ENCODE measurements at regions not wholly inside any gene's neighbourhood (a gene's known extent, or its start where the extent isn't known, plus 50 kb on each side); places are given as distances from the start of the nearest gene placed in this dataset.
"Not testable (repeated sequence)": the region's sequence is repeated elsewhere in the genome, so short reads cannot be mapped to it uniquely, and the experiment has no call there.

- H3K27ac ChIP-seq (ENCODE audit: low read depth in 1 of 2, low read length in 2 of 2); H3K27me3 ChIP-seq (ENCODE audit: control insufficient read depth in 2 of 2, insufficient read depth in 2 of 2, low read length in 2 of 2); H3K4me3 Mint-ChIP-seq; H3K36me3 ChIP-seq (replicated peaks in 1 of 2; ENCODE audit: control insufficient read depth in 1 of 2, insufficient read depth in 2 of 2, low read length in 2 of 2); H3K4me2 ChIP-seq (replicated peaks; ENCODE audit: extremely low read depth, low read length, poor library complexity, severe bottlenecking); intact Hi-C loops (cut with micrococcal nuclease); H3K79me2 ChIP-seq (ENCODE audit: insufficient read depth, low read length); H3K4me3 ChIP-seq (replicated peaks in 1 of 3; ENCODE audit: low read depth in 2 of 3, low read length in 3 of 3); H3K4me1 ChIP-seq (ENCODE audit: control insufficient read depth in 1 of 2, insufficient read depth in 2 of 2, low read length in 2 of 2); H3K9me3 ChIP-seq (replicated peaks in 1 of 2; ENCODE audit: control insufficient read depth in 1 of 2, insufficient read depth in 1 of 2, low read length in 2 of 2); H2AFZ ChIP-seq (ENCODE audit: insufficient read depth, low read depth, low read length, poor library complexity, severe bottlenecking); DNase-seq; H4K20me1 ChIP-seq (ENCODE audit: insufficient read depth, low read length); H3K9ac ChIP-seq (ENCODE audit: insufficient read depth, low read length, poor library complexity, severe bottlenecking); H3K27me3 Mint-ChIP-seq (ENCODE audit: low read depth in 3 of 3); H3K36me3 Mint-ChIP-seq: not testable (repeated sequence)
- H3K27ac Mint-ChIP-seq = peak overlapping the region; percentile 70 to 95 (median 88)
- WGBS (ENCODE audit: insufficient coverage) = no CpG with 5 or more reads among the region's 2 CpGs
- peaks cover 18% of the 10 kb centered on the region for H3K4me1 Mint-ChIP-seq
- peaks cover 3 to 11% (median 5%) of the 10 kb centered on the region in 7 donors for H3K9me3 Mint-ChIP-seq
Measured at GRCh38 chr7:149966444-149966843, 92.7 kb downstream of the ATP6V0E2 start.

GRCh38 chr7:149972977-149973376, 99.2 kb downstream of the ATP6V0E2 start:
- H3K27me3 ChIP-seq (ENCODE audit: control insufficient read depth in 2 of 2, insufficient read depth in 2 of 2, low read length in 2 of 2); H3K9me3 Mint-ChIP-seq; H4K20me1 ChIP-seq (ENCODE audit: insufficient read depth, low read length); H3K4me3 ChIP-seq (replicated peaks in 1 of 3; ENCODE audit: low read depth in 2 of 3, low read length in 3 of 3); H3K4me1 ChIP-seq (ENCODE audit: control insufficient read depth in 1 of 2, insufficient read depth in 2 of 2, low read length in 2 of 2); H3K27me3 Mint-ChIP-seq (ENCODE audit: low read depth in 3 of 3); DNase-seq; H3K4me2 ChIP-seq (replicated peaks; ENCODE audit: extremely low read depth, low read length, poor library complexity, severe bottlenecking); H3K36me3 Mint-ChIP-seq; H3K36me3 ChIP-seq (replicated peaks in 1 of 2; ENCODE audit: control insufficient read depth in 1 of 2, insufficient read depth in 2 of 2, low read length in 2 of 2); H3K27ac ChIP-seq (ENCODE audit: low read depth in 1 of 2, low read length in 2 of 2); H3K27ac Mint-ChIP-seq; H3K4me3 Mint-ChIP-seq; H3K9me3 ChIP-seq (replicated peaks in 1 of 2; ENCODE audit: control insufficient read depth in 1 of 2, insufficient read depth in 1 of 2, low read length in 2 of 2); H3K9ac ChIP-seq (ENCODE audit: insufficient read depth, low read length, poor library complexity, severe bottlenecking); H2AFZ ChIP-seq (ENCODE audit: insufficient read depth, low read depth, low read length, poor library complexity, severe bottlenecking); intact Hi-C loops (cut with micrococcal nuclease); H3K79me2 ChIP-seq (ENCODE audit: insufficient read depth, low read length): not testable (repeated sequence)
- WGBS (ENCODE audit: insufficient coverage) = 93% methylated on average over 3 of the region's 10 CpGs
- H3K4me1 Mint-ChIP-seq = peaks cover 11% of the 10 kb centered on the region

- H3K9ac ChIP-seq (ENCODE audit: insufficient read depth, low read length, poor library complexity, severe bottlenecking); H3K27me3 Mint-ChIP-seq (ENCODE audit: low read depth in 3 of 3); H3K27ac Mint-ChIP-seq; H3K4me3 ChIP-seq (replicated peaks in 1 of 3; ENCODE audit: low read depth in 2 of 3, low read length in 3 of 3); H3K9me3 ChIP-seq (replicated peaks in 1 of 2; ENCODE audit: control insufficient read depth in 1 of 2, insufficient read depth in 1 of 2, low read length in 2 of 2); H3K4me1 ChIP-seq (ENCODE audit: control insufficient read depth in 1 of 2, insufficient read depth in 2 of 2, low read length in 2 of 2); H3K27ac ChIP-seq (ENCODE audit: low read depth in 1 of 2, low read length in 2 of 2); DNase-seq; H3K36me3 ChIP-seq (replicated peaks in 1 of 2; ENCODE audit: control insufficient read depth in 1 of 2, insufficient read depth in 2 of 2, low read length in 2 of 2); intact Hi-C loops (cut with micrococcal nuclease); H3K9me3 Mint-ChIP-seq; H3K36me3 Mint-ChIP-seq; H3K79me2 ChIP-seq (ENCODE audit: insufficient read depth, low read length); H3K27me3 ChIP-seq (ENCODE audit: control insufficient read depth in 2 of 2, insufficient read depth in 2 of 2, low read length in 2 of 2); H3K4me2 ChIP-seq (replicated peaks; ENCODE audit: extremely low read depth, low read length, poor library complexity, severe bottlenecking); H3K4me3 Mint-ChIP-seq; H2AFZ ChIP-seq (ENCODE audit: insufficient read depth, low read depth, low read length, poor library complexity, severe bottlenecking); H4K20me1 ChIP-seq (ENCODE audit: insufficient read depth, low read length): not testable (repeated sequence)
- H3K4me1 Mint-ChIP-seq = peaks cover 11% of the 10 kb centered on the region
- WGBS (ENCODE audit: insufficient coverage) = 80% methylated on average over 1 of the region's 11 CpGs
Measured at GRCh38 chr7:149973681-149974080, 99.9 kb downstream of the ATP6V0E2 start.

GRCh38 chr7:149975608-149976007, 101.8 kb downstream of the ATP6V0E2 start:
- H3K27me3 ChIP-seq (ENCODE audit: control insufficient read depth in 2 of 2, insufficient read depth in 2 of 2, low read length in 2 of 2); intact Hi-C loops (cut with micrococcal nuclease); H3K27ac Mint-ChIP-seq; H3K36me3 ChIP-seq (replicated peaks in 1 of 2; ENCODE audit: control insufficient read depth in 1 of 2, insufficient read depth in 2 of 2, low read length in 2 of 2); H3K79me2 ChIP-seq (ENCODE audit: insufficient read depth, low read length); H3K4me3 ChIP-seq (replicated peaks in 1 of 3; ENCODE audit: low read depth in 2 of 3, low read length in 3 of 3); H3K27ac ChIP-seq (ENCODE audit: low read depth in 1 of 2, low read length in 2 of 2); H3K4me2 ChIP-seq (replicated peaks; ENCODE audit: extremely low read depth, low read length, poor library complexity, severe bottlenecking); DNase-seq; H3K36me3 Mint-ChIP-seq; H3K9ac ChIP-seq (ENCODE audit: insufficient read depth, low read length, poor library complexity, severe bottlenecking); H3K9me3 Mint-ChIP-seq; H4K20me1 ChIP-seq (ENCODE audit: insufficient read depth, low read length); H3K27me3 Mint-ChIP-seq (ENCODE audit: low read depth in 3 of 3); H2AFZ ChIP-seq (ENCODE audit: insufficient read depth, low read depth, low read length, poor library complexity, severe bottlenecking); H3K9me3 ChIP-seq (replicated peaks in 1 of 2; ENCODE audit: control insufficient read depth in 1 of 2, insufficient read depth in 1 of 2, low read length in 2 of 2); H3K4me1 ChIP-seq (ENCODE audit: control insufficient read depth in 1 of 2, insufficient read depth in 2 of 2, low read length in 2 of 2): not testable (repeated sequence)
- H3K4me3 Mint-ChIP-seq = peak overlapping the region; percentile 3 to 24
- WGBS (ENCODE audit: insufficient coverage) = no CpG with 5 or more reads among the region's 4 CpGs
- H3K4me1 Mint-ChIP-seq = peaks cover 11% of the 10 kb centered on the region

Measured in CD14-positive monocyte (primary cell).